Body of pancreas (tissue), 4 donors: ENCODE measurements at regions not wholly inside any gene's neighbourhood (a gene's known extent, or its start where the extent isn't known, plus 50 kb on each side); places are given as distances from the start of the nearest gene placed in this dataset.

Source experiments
- ATAC-seq: fragments of 150-250 bp; one replicate; pipeline ENCODE4 v1.9.1; 2016
- DNase-seq, 4 donors: peaks; one replicate each; pipeline ENCODE4 v3.0.0-alpha.2; 2019
- H3K27ac ChIP-seq, 4 donors: fragments of 200-600 bp; sonication (generic); 1 replicate in 3 of 4; 2 replicates in 1 of 4; pipeline versions ENCODE4 v1.5.1 to v1.6.1; 2016 to 2019; ENCODE audit warnings: mild to moderate bottlenecking in 1 of 4, mixed read lengths in 1 of 4, moderate library complexity in 1 of 4
- H3K27me3 ChIP-seq, 2 donors: fragments of 200-600 bp; sonication (generic); one replicate each; pipeline ENCODE4 v1.6.0; 2016; ENCODE audit warnings: mild to moderate bottlenecking in 1 of 2
- H3K36me3 ChIP-seq, 2 donors: fragments of 200-600 bp; sonication (generic); replicated peaks in 1 of 2; 2 replicates each; pipeline ENCODE4 v1.5.1; 2016; ENCODE audit warnings: low read depth in 2 of 2; ENCODE audit not compliant: insufficient read depth in 1 of 2
- H3K4me1 ChIP-seq: fragments of 200-600 bp; sonication (generic); one replicate; pipeline ENCODE4 v1.6.0; 2016
- H3K4me3 ChIP-seq, 2 donors: fragments of 200-600 bp; sonication (generic); 1 replicate in 1 of 2; 2 replicates in 1 of 2; pipeline ENCODE4 v1.5.1; 2016 to 2019
- H3K9me3 ChIP-seq, 3 donors: fragments of 200-600 bp; sonication (generic); 1 replicate in 2 of 3; 2 replicates in 1 of 3; pipeline ENCODE4 v1.5.1; 2016
- POLR2A ChIP-seq, 3 donors: fragments of 450-650 bp; IDR thresholded peaks; one replicate each; pipeline ENCODE4 v1.6.1; 2016; ENCODE audit warnings: antibody characterized with exemption in 3 of 3, mild to moderate bottlenecking in 2 of 3
- WGBS, 2 donors: methylation state at CpG; one replicate each; pipeline ENCODE4 v1.1.5; 2017; 5-methylcytosine and 5-hydroxymethylcytosine counted together
- intact Hi-C: fragments of 100-400 bp; cut with DNase I; formaldehyde crosslinking; loops from one replicate; pipeline ENCODE4 v1.15.1; 2023
- TF ChIP-seq, protein P1 (sequence below), 7 experiments: fragments of 450-650 bp in 4 of 7; fragments of 200-600 bp in 3 of 7; sonication (generic) in 3 of 7; IDR thresholded peaks; one replicate each; pipeline ENCODE4 v1.5.1; 2016 to 2019; ENCODE audit warnings: antibody characterized with exemption in 7 of 7

DNA sequence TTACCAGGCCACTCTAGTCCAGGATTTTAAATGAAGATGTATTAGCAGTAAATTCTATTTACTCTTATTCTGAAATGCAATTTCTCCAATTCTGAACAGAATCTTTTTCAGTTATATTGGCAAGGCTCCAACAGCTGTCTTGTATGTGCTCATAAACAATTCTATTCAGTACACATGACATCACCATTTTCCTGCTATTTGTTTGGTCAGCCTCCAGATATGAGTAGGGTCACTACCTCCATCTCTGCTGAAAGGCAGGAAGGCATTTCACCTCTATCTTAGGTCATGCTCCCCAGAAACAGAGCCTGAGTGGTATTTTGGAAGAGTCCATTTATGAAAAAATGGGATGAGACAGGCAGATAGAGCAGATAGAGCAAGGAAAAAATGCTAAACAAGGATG is 151.1 kb upstream of the ADGRL3 start:
- Histone ChIP-seq H3K4me1 (no peaks in the 10 kb centered on the region), H3K4me3 (no peak overlapping the region), H3K27ac (no peak overlapping the region), H3K9me3 (no peaks in the 10 kb centered on the region), H3K27me3 (no peaks in the 10 kb centered on the region), H3K36me3 (no peaks in the 10 kb centered on the region)
- intact Hi-C loops, result no loop called here
- TF ChIP-seq, protein P1, sequence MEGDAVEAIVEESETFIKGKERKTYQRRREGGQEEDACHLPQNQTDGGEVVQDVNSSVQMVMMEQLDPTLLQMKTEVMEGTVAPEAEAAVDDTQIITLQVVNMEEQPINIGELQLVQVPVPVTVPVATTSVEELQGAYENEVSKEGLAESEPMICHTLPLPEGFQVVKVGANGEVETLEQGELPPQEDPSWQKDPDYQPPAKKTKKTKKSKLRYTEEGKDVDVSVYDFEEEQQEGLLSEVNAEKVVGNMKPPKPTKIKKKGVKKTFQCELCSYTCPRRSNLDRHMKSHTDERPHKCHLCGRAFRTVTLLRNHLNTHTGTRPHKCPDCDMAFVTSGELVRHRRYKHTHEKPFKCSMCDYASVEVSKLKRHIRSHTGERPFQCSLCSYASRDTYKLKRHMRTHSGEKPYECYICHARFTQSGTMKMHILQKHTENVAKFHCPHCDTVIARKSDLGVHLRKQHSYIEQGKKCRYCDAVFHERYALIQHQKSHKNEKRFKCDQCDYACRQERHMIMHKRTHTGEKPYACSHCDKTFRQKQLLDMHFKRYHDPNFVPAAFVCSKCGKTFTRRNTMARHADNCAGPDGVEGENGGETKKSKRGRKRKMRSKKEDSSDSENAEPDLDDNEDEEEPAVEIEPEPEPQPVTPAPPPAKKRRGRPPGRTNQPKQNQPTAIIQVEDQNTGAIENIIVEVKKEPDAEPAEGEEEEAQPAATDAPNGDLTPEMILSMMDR (IDR thresholded peaks at IDR 0.05), result no peak
- TF ChIP-seq POLR2A (IDR thresholded peaks at IDR 0.05), result no peak
- ATAC-seq (no peak), DNase-seq (no peak)

DNA sequence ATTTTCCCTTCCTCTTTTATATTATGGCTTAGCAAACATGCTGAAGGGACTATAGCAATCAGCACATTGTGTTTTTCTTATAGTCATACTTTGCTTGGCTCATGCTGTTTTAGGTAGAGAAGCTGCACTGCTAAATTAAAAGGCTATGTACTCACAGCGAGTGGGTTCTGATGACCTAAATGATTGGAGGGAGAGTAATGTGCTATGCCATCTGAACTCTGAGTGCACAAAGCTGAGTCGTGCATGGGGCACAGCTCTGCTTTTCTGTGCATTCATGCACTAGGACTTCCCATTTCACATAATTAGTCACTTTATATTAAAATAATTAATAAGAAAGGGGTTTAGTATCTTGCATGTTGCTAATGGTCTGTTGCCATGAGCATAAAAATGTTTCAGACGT is 132.7 kb upstream of the ADGRL3 start:
- no peak overlapping the region for H3K27ac ChIP-seq
- intact Hi-C loops, result no loop called here
- 49 to 58% methylated on average over 3 of the region's 3 CpGs for WGBS, 2 donors
- no peak for DNase-seq
- no peaks in the 10 kb centered on the region for H3K4me1 ChIP-seq
- H3K9me3 ChIP-seq, result no peaks in the 10 kb centered on the region
- H3K27me3 ChIP-seq, result no peaks in the 10 kb centered on the region
- ATAC-seq, result no peak
- TF ChIP-seq, protein P1 (IDR thresholded peaks at IDR 0.05), result no peak
- TF ChIP-seq POLR2A (IDR thresholded peaks at IDR 0.05), result no peak
- no peak overlapping the region for H3K4me3 ChIP-seq
- H3K36me3 ChIP-seq, result no peaks in the 10 kb centered on the region

DNA sequence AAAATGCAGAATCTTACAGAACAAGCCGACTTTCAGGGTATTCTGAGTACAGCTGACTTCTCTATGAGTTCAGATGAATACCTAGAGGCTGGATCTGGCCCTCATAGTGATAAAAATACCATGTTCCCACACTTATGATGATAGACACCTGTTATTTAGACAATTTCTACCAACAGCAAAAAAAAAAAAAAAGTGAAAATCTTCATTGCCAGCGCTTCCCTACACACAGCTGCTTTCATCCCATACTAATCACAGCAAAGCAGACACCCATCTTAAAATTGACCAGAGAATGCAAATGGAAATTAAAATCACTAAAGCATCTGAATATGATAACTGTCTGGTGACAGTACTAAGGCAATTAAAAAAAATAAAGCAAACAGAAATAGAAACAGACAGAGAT is 132.1 kb upstream of the ADGRL3 start:
- Histone ChIP-seq H3K4me1 (no peaks in the 10 kb centered on the region), H3K27me3 (no peaks in the 10 kb centered on the region), H3K9me3 (no peaks in the 10 kb centered on the region), H3K27ac (no peak overlapping the region), H3K4me3 (no peak overlapping the region), H3K36me3 (no peaks in the 10 kb centered on the region)
- ATAC-seq (no peak), DNase-seq (no peak)
- intact Hi-C loops, result no loop called here
- WGBS, 2 donors, result 67 to 68% methylated on average over 2 of the region's 2 CpGs
- no peak for TF ChIP-seq POLR2A (IDR thresholded peaks at IDR 0.05)
- TF ChIP-seq, protein P1 (IDR thresholded peaks at IDR 0.05), result no peak

GRCh38 chr4:61068745-61069144 is 131.4 kb upstream of the ADGRL3 start:
- 37 to 47% methylated on average over 5 of the region's 5 CpGs for WGBS, 2 donors
- TF ChIP-seq, protein P1 (IDR thresholded peaks at IDR 0.05), result no peak
- TF ChIP-seq POLR2A (IDR thresholded peaks at IDR 0.05), result no peak

GRCh38 chr4:61070269-61070668 is 129.9 kb upstream of the ADGRL3 start:
- Histone ChIP-seq H3K36me3 (no peaks in the 10 kb centered on the region), H3K9me3 (no peaks in the 10 kb centered on the region), H3K4me3 (no peak overlapping the region), H3K27ac (no peak overlapping the region), H3K4me1 (no peaks in the 10 kb centered on the region), H3K27me3 (no peaks in the 10 kb centered on the region)
- ATAC-seq (no peak), DNase-seq (no peak)
- 64 to 68% methylated on average over 3 of the region's 3 CpGs for WGBS, 2 donors
- intact Hi-C loops, result no loop called here
- TF ChIP-seq, protein P1 (IDR thresholded peaks at IDR 0.05), result no peak
- TF ChIP-seq POLR2A (IDR thresholded peaks at IDR 0.05), result no peak

More at GRCh38 chr4:61068745-61069144, 131.4 kb upstream of the ADGRL3 start:
- no peaks in the 10 kb centered on the region for H3K27me3 ChIP-seq
- intact Hi-C loops, result no loop called here
- no peaks in the 10 kb centered on the region for H3K4me1 ChIP-seq
- no peak overlapping the region for H3K27ac ChIP-seq
- DNase-seq (no peak), ATAC-seq (no peak)
- H3K36me3 ChIP-seq, result no peaks in the 10 kb centered on the region
- H3K4me3 ChIP-seq, result no peak overlapping the region
- no peaks in the 10 kb centered on the region for H3K9me3 ChIP-seq
